ENCODE measurements at regions not wholly inside any gene's neighbourhood (a gene's known extent, or its start where the extent isn't known, plus 50 kb on each side); places are given as distances from the start of the nearest gene placed in this dataset.

GRCh38 chr22:48740731-48741405, 1086.8 kb downstream of the BRD1 start:
- DNase-seq: no peak

DNA sequence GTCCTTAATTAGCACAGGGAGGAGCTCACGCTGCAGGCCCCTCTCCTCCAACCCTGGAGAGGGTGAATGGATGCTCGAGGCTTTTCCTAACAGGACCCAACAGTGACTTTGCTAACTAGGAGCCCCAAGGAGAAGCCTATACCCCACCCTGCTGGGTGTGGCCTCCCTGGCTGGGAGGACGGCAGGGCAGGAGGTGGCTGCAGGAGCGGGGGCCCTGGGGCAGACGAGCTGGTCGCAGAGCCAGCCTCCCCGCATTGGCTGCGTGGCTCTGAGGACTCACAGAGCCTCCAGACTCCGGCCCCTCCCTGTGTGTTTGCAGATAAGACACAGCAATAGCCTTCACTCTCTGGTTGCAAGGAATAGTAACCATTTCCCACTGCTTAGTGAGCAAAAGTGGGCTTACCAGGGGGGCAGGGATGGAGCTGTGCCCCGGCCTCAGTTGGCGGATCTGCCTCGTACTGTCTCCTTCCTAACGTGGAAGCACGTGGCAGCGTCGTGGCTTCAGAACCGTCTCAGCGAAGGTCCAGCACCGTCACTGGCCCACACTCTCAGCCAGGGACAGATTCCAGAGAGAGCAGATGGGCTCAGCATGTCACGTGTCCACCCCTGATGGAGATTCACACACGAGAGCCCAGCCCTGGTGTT, 1087.5 kb downstream of the BRD1 start:
- DNase-seq: no peak

DNA sequence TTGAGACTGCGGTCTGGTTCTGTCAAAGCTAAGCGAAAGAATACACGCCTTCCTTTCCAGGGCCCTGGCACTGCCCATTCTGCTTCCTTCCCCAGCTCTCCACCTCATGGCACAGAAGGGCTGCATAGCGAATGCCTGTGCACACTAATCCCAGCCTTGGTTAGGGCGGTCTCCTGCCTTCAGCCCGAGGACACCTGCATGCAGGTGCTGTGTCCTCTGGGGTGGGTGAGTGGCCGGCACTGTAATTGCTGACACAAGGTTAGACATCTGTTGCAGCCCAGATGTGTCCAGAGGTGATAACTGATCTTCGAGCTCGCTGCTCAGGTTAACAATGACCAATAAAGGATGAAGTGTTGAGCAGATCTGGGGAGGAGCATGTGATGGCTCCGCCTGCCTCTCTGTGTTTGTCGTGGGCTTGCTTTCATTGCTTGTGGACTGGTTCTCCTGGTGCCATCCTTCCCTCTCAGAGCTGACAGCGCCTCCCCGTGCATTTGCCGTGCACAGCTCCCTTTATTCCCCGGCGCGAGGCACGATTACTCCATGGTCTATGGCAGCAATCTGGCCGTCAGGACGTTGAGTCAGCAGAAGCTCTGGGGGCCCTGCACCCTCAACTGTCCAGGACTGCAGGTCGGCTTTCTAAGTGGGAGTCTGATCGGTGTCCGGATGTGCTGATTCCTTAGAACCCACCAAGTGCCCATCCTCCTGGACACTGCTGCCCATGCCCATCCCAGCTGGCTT, 1088.2 kb downstream of the BRD1 start:
- no peak for DNase-seq

DNA sequence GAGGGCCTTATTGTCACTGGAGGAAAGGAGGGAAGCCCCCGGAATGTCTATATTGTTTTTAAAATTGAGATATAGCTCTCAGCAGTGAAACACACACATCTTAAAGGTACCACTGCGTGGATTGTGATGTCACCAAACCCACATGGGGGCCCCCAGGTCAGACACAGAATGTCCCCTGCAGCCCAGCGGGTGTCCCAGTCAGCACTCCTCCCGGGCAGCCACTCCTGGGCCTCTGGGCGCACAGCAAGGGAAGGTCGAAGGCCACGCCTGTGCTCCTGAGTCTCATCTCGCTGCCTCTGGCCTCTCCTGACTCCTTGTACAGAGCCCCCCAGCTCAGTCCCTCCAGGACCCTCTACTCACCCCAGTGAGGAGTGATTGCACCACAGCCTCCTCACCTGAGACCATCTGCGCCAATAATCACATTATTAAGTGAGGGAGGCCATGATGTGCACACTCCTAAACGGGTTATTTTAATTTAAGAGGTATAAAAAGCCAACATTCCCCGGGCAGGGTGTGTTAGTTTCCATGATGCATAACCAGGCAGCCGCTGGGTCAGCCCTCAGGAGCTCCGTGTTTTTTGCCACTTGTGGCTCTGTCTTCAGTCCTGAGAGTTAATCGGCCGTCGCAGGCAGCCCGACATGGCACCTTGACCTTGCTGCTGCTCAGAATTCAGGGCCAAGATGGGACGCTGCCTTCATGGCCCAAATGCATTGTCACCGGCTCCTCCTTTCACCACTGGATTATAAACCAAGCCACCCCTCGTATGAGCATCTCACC, 1089.3 kb downstream of the BRD1 start:
- no peak for DNase-seq

- no peak for DNase-seq
Observed at GRCh38 chr22:48737461-48738203, 1090.0 kb downstream of the BRD1 start.

GRCh38 chr22:48736593-48737460, 1090.8 kb downstream of the BRD1 start:
- DNase-seq: no peak

DNA sequence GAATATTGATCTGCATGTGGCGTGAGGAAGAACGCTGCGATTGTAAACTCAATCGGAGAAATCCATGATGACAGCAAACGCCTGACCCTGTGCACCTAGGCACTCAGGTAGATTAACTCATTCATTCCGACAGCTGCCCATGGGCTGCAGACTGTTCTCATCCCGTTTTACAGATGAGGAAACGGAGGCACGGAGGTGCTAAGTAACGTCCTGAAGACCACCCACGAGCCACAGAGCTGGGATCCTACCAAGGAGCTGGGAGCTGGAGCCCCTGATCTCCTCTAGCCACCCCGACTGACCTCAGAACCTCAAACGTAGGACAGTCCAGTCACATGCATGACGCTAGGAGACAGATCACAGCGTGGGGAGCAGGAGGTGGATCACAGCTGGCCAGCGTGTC, 1092.7 kb downstream of the BRD1 start:
- no peak for DNase-seq

- DNase-seq: no peak
Observed at GRCh38 chr22:48734359-48734758, 1093.3 kb downstream of the BRD1 start.

DNA sequence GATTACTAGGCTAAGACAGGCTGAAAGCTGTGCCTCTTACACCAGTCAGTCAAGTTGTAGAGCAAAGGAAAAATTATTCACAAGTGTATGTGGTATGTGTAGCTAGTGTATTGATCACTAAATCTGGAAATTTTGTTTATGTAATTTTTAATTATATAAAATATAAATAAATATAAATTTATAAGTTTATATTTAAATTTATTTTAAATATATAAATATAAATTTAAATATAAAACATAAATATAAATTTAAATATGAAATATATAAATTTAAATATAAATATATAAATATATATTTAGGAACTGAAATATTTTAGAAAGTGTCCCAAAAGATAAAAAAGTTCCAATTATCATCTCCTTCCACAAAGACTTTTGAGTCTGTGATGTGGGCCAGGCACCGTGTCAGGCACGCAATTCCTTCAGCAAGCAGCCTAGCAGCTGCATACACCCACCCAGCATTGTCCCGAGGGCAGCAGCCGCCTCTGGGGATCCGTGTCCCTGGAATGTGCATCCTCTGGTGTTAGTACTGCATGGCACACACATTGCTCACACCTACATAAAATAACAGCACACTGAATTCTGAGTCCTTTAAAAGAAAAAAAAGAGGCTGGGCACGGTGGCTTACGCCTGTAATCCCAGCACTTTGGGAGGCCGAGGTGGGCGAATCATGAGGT, 1098.0 kb downstream of the BRD1 start:
- no peak for DNase-seq

- no peak for DNase-seq
Observed at GRCh38 chr22:48727454-48728058, 1100.1 kb downstream of the BRD1 start.

DNA sequence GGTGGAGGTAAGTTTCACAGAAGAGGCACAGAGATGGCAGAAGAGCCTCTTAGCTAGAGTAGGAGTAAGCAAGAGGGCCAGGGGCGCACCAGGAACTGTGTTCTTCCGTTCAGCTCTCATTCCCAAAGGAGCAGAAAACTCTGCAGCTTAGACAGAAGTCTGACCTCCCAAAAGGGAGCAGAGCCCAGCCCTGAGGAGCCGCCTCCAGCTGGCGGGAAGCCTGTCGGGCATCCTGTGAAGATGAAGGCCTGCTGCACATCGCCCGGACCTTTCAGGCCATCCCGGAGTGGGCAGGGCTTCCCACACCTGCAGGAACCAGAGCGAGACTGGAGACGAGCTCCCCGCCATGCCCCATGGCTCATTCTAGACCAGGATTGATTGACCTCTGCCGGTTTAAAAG, 1102.8 kb downstream of the BRD1 start:
- no peak for DNase-seq

GRCh38 chr22:48722661-48723060, 1105.0 kb downstream of the BRD1 start:
- no peak for DNase-seq

- no peak for DNase-seq
Observed at GRCh38 chr22:48721395-48721669, 1106.3 kb downstream of the BRD1 start.

DNA sequence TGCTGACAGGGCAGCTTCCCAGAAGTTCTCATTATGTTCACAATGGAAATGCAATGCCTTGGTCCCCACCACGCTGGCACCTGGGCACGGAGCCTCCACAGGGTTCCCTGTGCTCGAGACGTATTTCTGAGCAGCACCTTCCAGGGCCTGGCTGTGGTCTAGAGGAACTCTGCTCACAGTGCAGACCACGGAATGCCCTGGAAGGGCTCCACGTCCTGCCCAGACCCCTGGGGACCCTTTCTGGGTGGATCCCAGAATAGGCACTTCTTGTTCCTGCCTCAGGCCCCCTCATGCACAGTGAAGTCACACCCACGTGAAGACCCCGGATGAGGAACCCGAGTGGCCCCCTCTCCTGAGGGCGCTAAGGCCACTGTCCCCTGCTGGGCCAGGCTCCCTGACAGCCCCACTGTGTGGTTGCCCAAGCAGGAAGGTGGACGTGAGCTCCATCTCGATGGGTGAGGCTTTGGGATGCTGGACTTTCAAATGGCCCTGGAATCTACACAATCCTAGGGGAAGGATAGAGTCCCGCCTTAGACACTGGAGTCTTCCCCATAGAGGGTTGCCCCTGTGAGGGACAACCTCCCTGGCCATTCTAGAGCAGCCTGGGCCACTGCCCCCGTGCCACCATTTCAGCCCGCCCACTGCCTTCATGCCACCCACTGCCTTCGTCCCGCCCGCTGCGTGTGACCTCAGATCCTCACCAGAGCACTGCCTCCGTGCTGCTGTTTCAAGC, 1106.8 kb downstream of the BRD1 start:
- DNase-seq: no peak

DNA sequence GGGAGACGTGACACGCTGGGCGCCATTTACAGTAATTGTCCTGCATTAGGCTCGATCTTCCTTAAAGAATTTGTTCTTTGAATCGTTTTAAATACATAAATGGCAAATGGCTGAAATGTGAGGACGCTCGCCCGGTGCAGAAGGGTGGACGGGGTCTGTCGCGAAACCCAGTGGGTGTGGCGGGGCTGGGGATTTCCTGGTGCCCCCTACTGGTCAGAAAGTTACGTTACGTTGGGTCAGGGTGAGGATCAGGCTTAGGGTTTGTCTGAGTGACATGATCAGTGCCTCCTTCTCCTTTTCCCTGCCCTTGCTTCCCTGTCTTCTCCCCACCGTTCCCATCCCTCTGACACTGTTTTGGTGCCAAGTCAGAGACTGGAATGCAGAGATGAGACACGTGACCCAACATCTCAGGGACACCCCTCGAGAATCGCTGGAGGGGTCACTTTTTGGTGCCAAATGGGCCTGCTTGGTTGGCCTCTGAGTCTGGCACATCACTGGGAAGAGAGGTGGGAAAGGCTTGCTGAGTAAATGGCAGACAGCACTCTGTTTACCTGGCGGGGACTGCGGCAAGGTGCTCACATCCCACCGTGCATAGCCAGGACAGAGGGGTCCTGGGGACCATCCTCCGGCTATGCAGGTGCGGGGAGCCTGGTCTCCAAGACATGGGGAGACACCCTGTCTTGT, 1107.6 kb downstream of the BRD1 start:
- DNase-seq: no peak

DNA sequence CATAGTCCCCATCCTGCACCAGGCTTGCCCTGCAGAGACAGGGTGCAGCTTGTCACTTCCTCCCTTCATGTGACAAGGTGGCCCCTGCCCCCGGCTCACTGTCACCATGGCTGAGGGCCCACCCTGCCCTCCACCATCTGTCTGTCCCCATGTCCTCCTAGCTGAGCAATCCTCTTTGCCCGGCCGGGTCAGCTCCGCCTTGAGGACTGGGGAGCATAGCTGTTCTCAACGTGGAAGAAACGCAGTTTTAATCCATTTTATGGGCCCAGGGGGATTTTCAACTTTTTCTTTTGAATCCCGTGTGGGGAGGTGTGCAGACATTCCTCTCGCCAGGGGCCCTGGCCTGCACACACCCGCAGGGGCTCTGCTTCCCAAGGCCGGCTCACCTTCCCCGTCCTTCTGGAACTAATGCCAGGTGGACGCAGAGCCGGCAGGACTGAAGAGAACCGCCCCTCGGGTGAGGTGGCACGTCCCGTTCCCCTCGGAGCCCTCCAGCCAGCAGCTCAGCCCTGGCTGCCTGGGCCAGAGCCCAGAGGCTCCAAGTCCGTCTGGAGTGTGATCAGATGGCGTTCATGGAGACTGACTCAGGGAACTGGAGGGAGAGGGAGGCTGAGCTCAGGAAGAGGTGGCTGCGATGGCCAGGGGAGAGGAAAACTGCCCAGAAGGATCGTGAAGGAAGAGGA, 1108.7 kb downstream of the BRD1 start:
- DNase-seq: no peak

GRCh38 chr22:48717883-48718817, 1109.5 kb downstream of the BRD1 start:
- no peak for DNase-seq

All from NCI-H1105 (cell line).